WERI-Rb-1 (cell line): ENCODE measurements at regions not wholly inside any gene's neighbourhood (a gene's known extent, or its start where the extent isn't known, plus 50 kb on each side); places are given as distances from the start of the nearest gene placed in this dataset.

ENCODE experiments used
- DNase-seq: peaks from one replicate; pipeline ENCODE4 v3.0.0-alpha.2; 2020
- H3K27ac ChIP-seq: fragments of 250-450 bp; sonication (Bioruptor Pico); 2 replicates; pipeline ENCODE4 v1.5.1; 2020; ENCODE audit warnings: mild to moderate bottlenecking, moderate library complexity
- H3K27me3 ChIP-seq: fragments of 250-450 bp; sonication (Bioruptor Pico); 2 replicates; pipeline ENCODE4 v1.5.1; 2021; ENCODE audit warnings: mild to moderate bottlenecking, low read depth, moderate library complexity; ENCODE audit not compliant: insufficient read depth, severe bottlenecking
- H3K36me3 ChIP-seq: fragments of 250-450 bp; sonication (Bioruptor Pico); 2 replicates; pipeline ENCODE4 v1.5.1; 2020; ENCODE audit warnings: mild to moderate bottlenecking, moderate library complexity
- H3K4me3 ChIP-seq: 2 replicates; pipeline ENCODE4 v1.5.1; 2011; ENCODE audit warnings: low read depth, mild to moderate bottlenecking, control low read depth, low read length
- H3K9me3 ChIP-seq: fragments of 250-450 bp; sonication (Bioruptor Pico); 2 replicates; pipeline ENCODE4 v1.5.1; 2021; ENCODE audit warnings: mild to moderate bottlenecking, moderate library complexity; ENCODE audit not compliant: severe bottlenecking
- TF ChIP-seq, protein P1 (sequence below): IDR thresholded peaks from 2 replicates; pipeline ENCODE4 v1.5.1; 2011; ENCODE audit warnings: low read depth, mild to moderate bottlenecking, control low read depth, inconsistent platforms, low read length

DNA sequence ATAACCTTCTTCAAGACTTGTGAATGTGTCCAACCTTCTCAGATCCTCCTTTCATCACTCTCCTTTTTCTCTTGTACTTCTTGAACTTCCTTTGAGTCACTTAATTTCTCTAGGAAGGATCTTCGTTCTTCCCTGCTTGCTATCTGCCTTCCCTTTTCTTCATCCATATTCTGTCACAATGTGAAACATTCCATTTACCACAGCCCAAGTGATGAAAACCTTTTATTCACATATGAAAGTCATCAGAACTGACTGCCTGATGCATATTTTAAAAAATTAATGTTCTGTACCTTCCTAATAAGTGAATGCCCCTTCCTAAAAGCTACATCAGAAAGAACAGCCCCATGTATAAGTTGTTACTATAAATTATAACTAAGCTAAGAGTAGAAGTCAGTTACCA lies 520.4 kb upstream of the LUZP2 start:
- H3K27ac ChIP-seq, result no peak overlapping the region
- no peaks in the 10 kb centered on the region for H3K27me3 ChIP-seq
- H3K9me3 ChIP-seq, result no peaks in the 10 kb centered on the region
- H3K36me3 ChIP-seq, result no peaks in the 10 kb centered on the region
- TF ChIP-seq, protein P1, sequence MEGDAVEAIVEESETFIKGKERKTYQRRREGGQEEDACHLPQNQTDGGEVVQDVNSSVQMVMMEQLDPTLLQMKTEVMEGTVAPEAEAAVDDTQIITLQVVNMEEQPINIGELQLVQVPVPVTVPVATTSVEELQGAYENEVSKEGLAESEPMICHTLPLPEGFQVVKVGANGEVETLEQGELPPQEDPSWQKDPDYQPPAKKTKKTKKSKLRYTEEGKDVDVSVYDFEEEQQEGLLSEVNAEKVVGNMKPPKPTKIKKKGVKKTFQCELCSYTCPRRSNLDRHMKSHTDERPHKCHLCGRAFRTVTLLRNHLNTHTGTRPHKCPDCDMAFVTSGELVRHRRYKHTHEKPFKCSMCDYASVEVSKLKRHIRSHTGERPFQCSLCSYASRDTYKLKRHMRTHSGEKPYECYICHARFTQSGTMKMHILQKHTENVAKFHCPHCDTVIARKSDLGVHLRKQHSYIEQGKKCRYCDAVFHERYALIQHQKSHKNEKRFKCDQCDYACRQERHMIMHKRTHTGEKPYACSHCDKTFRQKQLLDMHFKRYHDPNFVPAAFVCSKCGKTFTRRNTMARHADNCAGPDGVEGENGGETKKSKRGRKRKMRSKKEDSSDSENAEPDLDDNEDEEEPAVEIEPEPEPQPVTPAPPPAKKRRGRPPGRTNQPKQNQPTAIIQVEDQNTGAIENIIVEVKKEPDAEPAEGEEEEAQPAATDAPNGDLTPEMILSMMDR, result no peak
- no peak overlapping the region for H3K4me3 ChIP-seq
- no peak for DNase-seq

GRCh38 chr11:23976841-23977271 lies 520.0 kb upstream of the LUZP2 start:
- Histone ChIP-seq H3K4me3 (no peak overlapping the region), H3K36me3 (no peaks in the 10 kb centered on the region), H3K27ac (no peak overlapping the region), H3K9me3 (no peaks in the 10 kb centered on the region), H3K27me3 (no peaks in the 10 kb centered on the region)
- no peak for DNase-seq
- TF ChIP-seq, protein P1, result no peak

- TF ChIP-seq, protein P1, result no peak
- Histone ChIP-seq H3K36me3 (no peaks in the 10 kb centered on the region), H3K4me3 (no peak overlapping the region), H3K27me3 (no peaks in the 10 kb centered on the region), H3K9me3 (no peaks in the 10 kb centered on the region), H3K27ac (no peak overlapping the region)
- DNase-seq, result no peak
Measured at GRCh38 chr11:23988381-23989006, 508.4 kb upstream of the LUZP2 start.

GRCh38 chr11:23990346-23991164 lies 506.3 kb upstream of the LUZP2 start:
- no peak overlapping the region for H3K27ac ChIP-seq
- no peaks in the 10 kb centered on the region for H3K27me3 ChIP-seq
- H3K4me3 ChIP-seq, result no peak overlapping the region
- no peaks in the 10 kb centered on the region for H3K36me3 ChIP-seq
- no peaks in the 10 kb centered on the region for H3K9me3 ChIP-seq
- TF ChIP-seq, protein P1, result no peak
- no peak for DNase-seq

- TF ChIP-seq, protein P1, result no peak
Measured at GRCh38 chr11:23991165-23991539, 505.7 kb upstream of the LUZP2 start.

More at GRCh38 chr11:23991165-23991539, 505.7 kb upstream of the LUZP2 start:
- DNase-seq, result no peak
- no peaks in the 10 kb centered on the region for H3K36me3 ChIP-seq
- no peaks in the 10 kb centered on the region for H3K27me3 ChIP-seq
- H3K9me3 ChIP-seq, result no peaks in the 10 kb centered on the region
- H3K27ac ChIP-seq, result no peak overlapping the region
- no peak overlapping the region for H3K4me3 ChIP-seq
